ENCODE measurements at regions not wholly inside any gene's neighbourhood (a gene's known extent, or its start where the extent isn't known, plus 50 kb on each side); places are given as distances from the start of the nearest gene placed in this dataset.
"Not testable (repeated sequence)": the region's sequence is repeated elsewhere in the genome, so short reads cannot be mapped to it uniquely, and the experiment has no call there.

- Mint-ChIP-seq H3K36me3 (no peaks in the 10 kb centered on the region), H3K4me3 (no peak overlapping the region), H3K4me1 (no peaks in the 10 kb centered on the region), H3K27me3 (no peaks in the 10 kb centered on the region), H3K9me3 (ENCODE audit: low read depth) (peaks cover 5% of the 10 kb centered on the region), H3K27ac (no peak overlapping the region)
- ATAC-seq (no peak), DNase-seq (no peak)
- CTCF ChIA-PET = no interaction called here
Measured at GRCh38 chr4:91653067-91653466, 650.7 kb upstream of the GRID2 start.

DNA sequence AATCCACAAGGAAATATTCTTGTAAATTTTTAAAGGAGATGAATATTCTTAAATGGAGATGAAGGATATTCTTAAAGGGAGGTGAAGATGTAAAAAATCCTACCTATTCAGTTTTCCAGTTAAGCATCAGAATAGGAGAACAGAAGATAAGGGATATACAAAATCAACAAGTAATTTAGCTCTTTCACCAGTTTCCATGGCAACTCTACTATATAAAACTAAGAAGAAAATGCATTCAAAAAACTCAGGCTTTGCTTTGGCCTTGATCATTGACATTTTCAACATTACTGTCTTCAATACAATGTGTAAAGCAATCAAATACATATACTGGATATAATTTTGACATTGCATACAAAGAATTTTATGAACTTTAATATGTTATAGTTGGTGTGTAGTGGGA, 622.7 kb upstream of the GRID2 start:
- Mint-ChIP-seq H3K4me1 (no peaks in the 10 kb centered on the region), H3K4me3 (no peak overlapping the region), H3K27me3 (no peaks in the 10 kb centered on the region), H3K9me3 (ENCODE audit: low read depth) (peaks cover 3% of the 10 kb centered on the region), H3K36me3 (no peaks in the 10 kb centered on the region), H3K27ac (no peak overlapping the region)
- DNase-seq = no peak
- CTCF ChIA-PET = no interaction called here
- ATAC-seq = no peak

- Mint-ChIP-seq H3K4me1 (no peaks in the 10 kb centered on the region), H3K4me3 (no peak overlapping the region), H3K27me3 (no peaks in the 10 kb centered on the region), H3K36me3 (no peaks in the 10 kb centered on the region), H3K9me3 (ENCODE audit: low read depth) (peaks cover 3% of the 10 kb centered on the region), H3K27ac (no peak overlapping the region)
- ATAC-seq (no peak), DNase-seq (no peak)
- CTCF ChIA-PET = no interaction called here
Measured at GRCh38 chr4:91681544-91681943, 622.2 kb upstream of the GRID2 start.

GRCh38 chr4:91684955-91685354, 618.8 kb upstream of the GRID2 start:
- no peaks in the 10 kb centered on the region for H3K36me3 Mint-ChIP-seq
- H3K27me3 Mint-ChIP-seq = no peaks in the 10 kb centered on the region
- no peak overlapping the region for H3K4me3 Mint-ChIP-seq
- H3K27ac Mint-ChIP-seq = no peak overlapping the region
- ATAC-seq (no peak), DNase-seq (no peak)
- H3K4me1 Mint-ChIP-seq = no peaks in the 10 kb centered on the region
- CTCF ChIA-PET = no interaction called here
- peaks cover 11% of the 10 kb centered on the region for H3K9me3 Mint-ChIP-seq (ENCODE audit: low read depth)

GRCh38 chr4:91688413-91688812, 615.4 kb upstream of the GRID2 start:
- no peak overlapping the region for H3K4me3 Mint-ChIP-seq
- ATAC-seq (no peak), DNase-seq (no peak)
- H3K36me3 Mint-ChIP-seq = no peaks in the 10 kb centered on the region
- H3K9me3 Mint-ChIP-seq (ENCODE audit: low read depth) = peaks cover 11% of the 10 kb centered on the region
- H3K27me3 Mint-ChIP-seq = no peaks in the 10 kb centered on the region
- H3K4me1 Mint-ChIP-seq = no peaks in the 10 kb centered on the region
- CTCF ChIA-PET = no interaction called here
- H3K27ac Mint-ChIP-seq = no peak overlapping the region

GRCh38 chr4:91699691-91700090, 604.1 kb upstream of the GRID2 start:
- H3K27ac Mint-ChIP-seq, H3K4me3 Mint-ChIP-seq, CTCF ChIA-PET, ATAC-seq, H3K27me3 Mint-ChIP-seq, DNase-seq, H3K36me3 Mint-ChIP-seq, H3K4me1 Mint-ChIP-seq: not testable (repeated sequence)
- H3K9me3 Mint-ChIP-seq (ENCODE audit: low read depth) = peaks cover 11% of the 10 kb centered on the region

GRCh38 chr4:91729851-91730250, 573.9 kb upstream of the GRID2 start:
- ATAC-seq (no peak), DNase-seq (no peak)
- Mint-ChIP-seq H3K27me3 (no peaks in the 10 kb centered on the region), H3K36me3 (no peaks in the 10 kb centered on the region), H3K9me3 (ENCODE audit: low read depth) (peaks cover 4% of the 10 kb centered on the region), H3K4me3 (no peak overlapping the region), H3K4me1 (no peaks in the 10 kb centered on the region), H3K27ac (no peak overlapping the region)
- CTCF ChIA-PET = no interaction called here

DNA sequence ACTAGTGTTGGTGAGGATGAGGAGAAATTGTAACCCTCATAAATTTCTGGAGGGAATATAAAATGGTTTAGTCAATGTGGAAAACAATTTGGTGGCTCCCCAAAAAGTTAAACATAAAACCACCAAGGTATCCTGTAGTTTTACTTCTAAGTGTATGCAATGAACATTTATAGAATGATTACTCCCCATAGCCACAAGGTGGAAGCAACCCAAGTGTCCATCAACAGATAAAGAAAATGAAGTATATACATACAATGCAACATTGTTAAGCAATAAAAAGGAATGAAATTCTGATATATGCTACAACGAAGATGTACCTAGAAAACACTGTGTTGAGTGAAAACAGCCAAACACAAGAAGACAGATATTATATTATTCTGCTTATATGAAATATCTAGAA, 569.1 kb upstream of the GRID2 start:
- DNase-seq (no peak), ATAC-seq (no peak)
- Mint-ChIP-seq H3K36me3 (no peaks in the 10 kb centered on the region), H3K9me3 (ENCODE audit: low read depth) (peaks cover 4% of the 10 kb centered on the region), H3K4me3 (no peak overlapping the region), H3K4me1 (no peaks in the 10 kb centered on the region), H3K27ac (no peak overlapping the region), H3K27me3 (no peaks in the 10 kb centered on the region)
- CTCF ChIA-PET = no interaction called here

DNA sequence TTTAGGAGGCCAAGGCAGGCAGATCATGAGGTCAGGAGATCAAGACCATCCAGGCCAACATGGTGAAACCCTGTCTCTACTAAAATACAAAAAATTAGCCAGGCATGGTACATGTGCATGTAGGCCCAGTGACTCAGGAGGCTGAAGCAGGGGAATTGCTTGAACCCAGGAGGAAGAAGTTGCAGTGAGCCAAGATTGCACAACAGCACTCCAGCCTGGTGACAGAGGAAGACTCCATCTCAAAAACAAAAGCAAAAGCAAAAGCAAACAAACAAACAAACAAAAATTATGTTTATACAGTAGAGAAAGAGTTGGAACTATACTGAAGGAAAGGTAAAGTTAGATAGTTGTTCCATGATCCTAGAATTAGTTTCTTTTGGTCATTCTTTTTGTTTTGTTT, 564.9 kb upstream of the GRID2 start:
- ATAC-seq; H3K4me1 Mint-ChIP-seq; H3K4me3 Mint-ChIP-seq; H3K9me3 Mint-ChIP-seq (ENCODE audit: low read depth); H3K27ac Mint-ChIP-seq; H3K36me3 Mint-ChIP-seq; CTCF ChIA-PET; H3K27me3 Mint-ChIP-seq; DNase-seq: not testable (repeated sequence)

- Mint-ChIP-seq H3K9me3 (ENCODE audit: low read depth) (peaks cover 12% of the 10 kb centered on the region), H3K4me1 (no peaks in the 10 kb centered on the region), H3K27ac (no peak overlapping the region), H3K4me3 (no peak overlapping the region), H3K27me3 (no peaks in the 10 kb centered on the region), H3K36me3 (no peaks in the 10 kb centered on the region)
- CTCF ChIA-PET = no interaction called here
- no peak for ATAC-seq
- no peak for DNase-seq
Measured at GRCh38 chr4:91746551-91746950, 557.2 kb upstream of the GRID2 start.

DNA sequence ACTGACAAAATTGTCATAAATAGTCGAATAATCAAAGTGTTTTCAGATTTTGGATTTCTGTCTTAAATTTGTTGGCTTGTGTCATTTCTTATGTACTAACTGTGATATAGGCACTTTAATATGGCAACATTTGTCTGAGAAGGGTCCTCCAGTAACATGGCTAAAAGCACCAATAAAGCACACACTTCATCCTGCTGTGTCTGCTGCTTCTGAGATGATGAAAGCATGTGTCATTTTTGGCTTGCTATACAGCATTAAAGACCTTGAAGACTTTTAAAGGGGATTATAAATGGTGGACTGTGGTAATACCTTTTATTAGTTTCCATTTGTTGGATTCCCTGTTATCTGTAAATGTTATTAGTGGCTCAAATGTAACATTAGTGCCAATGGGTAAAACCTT, 551.8 kb upstream of the GRID2 start:
- ATAC-seq (no peak), DNase-seq (no peak)
- H3K27ac Mint-ChIP-seq = no peak overlapping the region
- H3K9me3 Mint-ChIP-seq (ENCODE audit: low read depth) = peaks cover 5% of the 10 kb centered on the region
- no peaks in the 10 kb centered on the region for H3K27me3 Mint-ChIP-seq
- H3K36me3 Mint-ChIP-seq = no peaks in the 10 kb centered on the region
- CTCF ChIA-PET = no interaction called here
- no peaks in the 10 kb centered on the region for H3K4me1 Mint-ChIP-seq
- no peak overlapping the region for H3K4me3 Mint-ChIP-seq

DNA sequence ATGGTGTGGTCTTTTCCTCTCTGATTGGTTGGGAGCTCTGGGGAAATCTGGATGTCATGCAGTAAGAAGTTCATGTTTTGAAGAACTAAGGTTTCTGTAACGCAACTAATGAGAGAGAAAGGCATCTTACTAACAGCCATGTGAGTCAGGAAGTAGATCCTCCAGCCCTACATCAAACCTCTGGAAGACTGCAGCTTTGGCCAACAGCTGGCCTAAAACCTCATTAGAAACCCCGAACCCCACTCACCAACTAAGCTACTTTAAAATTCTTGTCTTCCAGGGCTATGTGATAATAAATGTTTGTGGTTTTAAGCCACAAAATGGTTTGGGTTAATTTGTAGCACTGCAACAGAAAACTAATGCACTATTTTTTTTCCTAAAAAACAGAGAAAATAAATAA, 549.0 kb upstream of the GRID2 start:
- CTCF ChIA-PET = no interaction called here
- Mint-ChIP-seq H3K4me3 (no peak overlapping the region), H3K9me3 (ENCODE audit: low read depth) (peaks cover 7% of the 10 kb centered on the region), H3K4me1 (no peaks in the 10 kb centered on the region), H3K36me3 (no peaks in the 10 kb centered on the region), H3K27me3 (no peaks in the 10 kb centered on the region), H3K27ac (no peak overlapping the region)
- DNase-seq (no peak), ATAC-seq (no peak)

DNA sequence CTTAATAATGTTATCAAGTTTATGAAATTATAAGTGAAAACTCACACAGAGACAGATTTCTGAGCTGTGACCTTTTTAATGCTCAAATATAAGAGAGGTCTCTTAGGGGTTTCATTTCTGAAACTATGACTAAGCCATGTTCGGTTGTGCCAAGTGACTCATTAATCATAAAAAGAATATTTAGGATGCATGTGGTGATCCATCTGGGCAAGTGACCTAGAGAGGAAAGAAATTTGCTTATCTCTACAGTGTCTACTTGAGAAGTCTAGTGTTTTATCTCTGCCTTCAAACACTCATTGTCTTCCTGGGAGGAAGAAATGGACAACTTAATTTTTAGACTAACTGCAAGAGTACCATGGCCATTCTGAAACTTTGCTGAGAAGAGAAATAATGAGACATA, 545.3 kb upstream of the GRID2 start:
- peaks cover 5% of the 10 kb centered on the region for H3K9me3 Mint-ChIP-seq (ENCODE audit: low read depth)
- ATAC-seq (no peak), DNase-seq (no peak)
- no peaks in the 10 kb centered on the region for H3K36me3 Mint-ChIP-seq
- no peak overlapping the region for H3K4me3 Mint-ChIP-seq
- H3K4me1 Mint-ChIP-seq = no peaks in the 10 kb centered on the region
- H3K27me3 Mint-ChIP-seq = no peaks in the 10 kb centered on the region
- CTCF ChIA-PET = no interaction called here
- no peak overlapping the region for H3K27ac Mint-ChIP-seq

DNA sequence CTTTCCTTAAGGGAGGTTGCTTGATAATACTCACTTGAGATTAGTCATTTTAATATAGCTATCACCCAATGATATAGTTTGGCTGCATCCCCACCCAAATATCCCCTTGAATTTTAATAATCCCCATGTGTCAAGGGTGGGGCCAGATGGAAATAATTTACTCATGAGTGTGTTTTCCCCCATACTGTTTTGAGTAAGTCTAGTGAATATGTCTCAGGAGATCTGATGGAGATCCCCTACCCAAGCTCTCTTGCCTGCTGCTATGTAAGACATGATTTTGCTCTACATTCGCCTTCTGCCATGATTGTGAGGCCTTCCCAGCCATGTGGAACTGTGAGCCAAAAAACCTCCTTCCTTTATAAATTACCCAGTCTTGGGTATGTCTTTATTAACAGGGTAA, 539.7 kb upstream of the GRID2 start:
- H3K27me3 Mint-ChIP-seq = no peaks in the 10 kb centered on the region
- H3K36me3 Mint-ChIP-seq = no peaks in the 10 kb centered on the region
- CTCF ChIA-PET = no interaction called here
- no peak overlapping the region for H3K27ac Mint-ChIP-seq
- no peaks in the 10 kb centered on the region for H3K4me1 Mint-ChIP-seq
- ATAC-seq (no peak), DNase-seq (no peak)
- H3K9me3 Mint-ChIP-seq (ENCODE audit: low read depth) = no peaks in the 10 kb centered on the region
- no peak overlapping the region for H3K4me3 Mint-ChIP-seq

DNA sequence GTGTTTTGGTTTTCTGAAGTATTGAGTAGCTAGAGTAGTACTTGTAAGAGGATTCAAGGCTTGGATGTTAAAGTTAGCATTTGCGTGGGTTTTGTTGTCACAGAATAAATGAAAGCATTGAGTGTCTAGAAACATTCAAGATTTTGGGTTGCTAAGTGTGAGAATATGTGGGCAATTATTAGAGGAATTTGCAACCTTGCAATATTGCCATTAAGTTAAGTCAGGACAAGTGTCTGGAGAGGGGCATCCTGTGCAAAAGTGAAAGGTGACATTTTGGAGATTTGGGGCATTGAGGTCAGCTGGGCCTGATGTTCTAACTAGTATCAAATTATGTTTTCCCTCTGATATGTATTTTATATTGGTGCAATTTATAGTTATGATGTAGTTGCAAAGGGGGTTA, 533.9 kb upstream of the GRID2 start:
- no peaks in the 10 kb centered on the region for H3K36me3 Mint-ChIP-seq
- DNase-seq = no peak
- H3K9me3 Mint-ChIP-seq (ENCODE audit: low read depth) = peaks cover 13% of the 10 kb centered on the region
- no peaks in the 10 kb centered on the region for H3K4me1 Mint-ChIP-seq
- no peaks in the 10 kb centered on the region for H3K27me3 Mint-ChIP-seq
- ATAC-seq = no peak
- H3K4me3 Mint-ChIP-seq = no peak overlapping the region
- no peak overlapping the region for H3K27ac Mint-ChIP-seq
- CTCF ChIA-PET = no interaction called here

All from activated CD8-positive, alpha-beta memory T cell treated with anti-CD3 and anti-CD28 coated beads, Interleukin-2, amount 10 ng/mL, durations not matched to agents 7 days and 5 days (primary cell).